Caco-2 (cell line): ENCODE measurements at regions not wholly inside any gene's neighbourhood (a gene's known extent, or its start where the extent isn't known, plus 50 kb on each side); places are given as distances from the start of the nearest gene placed in this dataset.
"Not testable (repeated sequence)": the region's sequence is repeated elsewhere in the genome, so short reads cannot be mapped to it uniquely, and the experiment has no call there.

ENCODE experiments used
- BruUV-seq: library from RNA; stranded (reverse); fragments of 400-500 nt; replicated peaks from 2 replicates; lab custom pipeline; 2021; lab: Mats Ljungman, UMichigan
- CTCF ChIA-PET: fragments of 300-600 bp; sonication (Branson Sonifier 250); formaldehyde crosslinking; loops from one replicate; lab custom pipeline; 2022; ENCODE audit warnings: antibody characterized with exemption; lab: Charles Lee
- POLR2A ChIA-PET: fragments of 300-600 bp; sonication (Branson Sonifier 250); formaldehyde crosslinking; loops from one replicate; lab custom pipeline; 2022; ENCODE audit warnings: antibody characterized with exemption; lab: Charles Lee
- DNase-seq, 2 experiments: peaks; one replicate each; pipeline versions ENCODE4 v3.0.0 to v3.0.0-alpha.2; 2020 to 2022
- H3K27me3 ChIP-seq: replicated peaks from 2 replicates; pipeline ENCODE4 v1.6.0; 2011; ENCODE audit warnings: low read length; ENCODE audit not compliant: control insufficient read depth, insufficient read depth
- H3K36me3 ChIP-seq: 2 replicates; pipeline ENCODE4 v1.5.1; 2011; ENCODE audit warnings: low read length; ENCODE audit not compliant: control insufficient read depth, insufficient read depth
- H3K4me1 ChIP-seq: fragments of 250-450 bp; sonication (Bioruptor Pico); 2 replicates; pipeline ENCODE4 v1.5.1; 2020; ENCODE audit warnings: mild to moderate bottlenecking
- H3K4me3 ChIP-seq: 2 replicates; pipeline ENCODE4 v1.5.1; 2011; ENCODE audit warnings: low read depth, mild to moderate bottlenecking, control low read depth, low read length
- H3K9me3 ChIP-seq: fragments of 250-450 bp; sonication (Bioruptor Pico); 2 replicates; pipeline ENCODE4 v1.5.1; 2020; ENCODE audit warnings: mild to moderate bottlenecking, moderate library complexity
- H3K27ac Mint-ChIP-seq: one replicate; pipeline ENCODE4 v1.8.0; 2022; ENCODE audit warnings: mixed read lengths; ENCODE audit not compliant: unreplicated experiment
- H3K27me3 Mint-ChIP-seq: one replicate; pipeline ENCODE4 v1.8.0; 2022; ENCODE audit warnings: mixed read lengths; ENCODE audit not compliant: insufficient read depth, unreplicated experiment
- H3K36me3 Mint-ChIP-seq: one replicate; pipeline ENCODE4 v1.8.0; 2022; ENCODE audit warnings: mild to moderate bottlenecking, mixed read lengths; ENCODE audit not compliant: insufficient read depth, unreplicated experiment
- H3K4me1 Mint-ChIP-seq: one replicate; pipeline ENCODE4 v1.8.0; 2022; ENCODE audit warnings: low read depth, mixed read lengths; ENCODE audit not compliant: unreplicated experiment
- H3K4me3 Mint-ChIP-seq: one replicate; pipeline ENCODE4 v1.8.0; 2022; ENCODE audit warnings: mild to moderate bottlenecking, moderate library complexity, mixed read lengths; ENCODE audit not compliant: unreplicated experiment
- H3K9me3 Mint-ChIP-seq: one replicate; pipeline ENCODE4 v1.8.0; 2022; ENCODE audit warnings: mixed read lengths; ENCODE audit not compliant: unreplicated experiment
- intact Hi-C: fragments of 100-400 bp; cut with micrococcal nuclease; formaldehyde crosslinking; loops from one replicate; pipeline ENCODE4 v1.10.0; 2022; ENCODE audit not compliant: unreplicated experiment
- TF ChIP-seq, protein P1 (sequence below), 2 experiments: fragments of 200-600 bp in 1 of 2; IDR thresholded peaks; 1 replicate in 1 of 2; 2 replicates in 1 of 2; pipeline versions ENCODE4 v1.5.1 to v1.8.0; 2011 to 2022; ENCODE audit warnings: antibody characterized with exemption in 1 of 2, control low read depth in 1 of 2, inconsistent platforms in 1 of 2, low read depth in 1 of 2, low read length in 1 of 2, mild to moderate bottlenecking in 1 of 2, moderate library complexity in 1 of 2; ENCODE audit not compliant: insufficient read depth in 1 of 2, severe bottlenecking in 1 of 2, unreplicated experiment in 1 of 2

GRCh38 chr1:58189453-58189852, 357.1 kb downstream of the OMA1 start:
- Mint-ChIP-seq H3K4me1 (no peaks in the 10 kb centered on the region), H3K27me3 (peaks cover 7% of the 10 kb centered on the region), H3K36me3 (no peaks in the 10 kb centered on the region), H3K9me3 (no peaks in the 10 kb centered on the region), H3K27ac (no peak overlapping the region), H3K4me3 (no peak overlapping the region)
- Histone ChIP-seq H3K4me3 (no peak overlapping the region), H3K36me3 (no peaks in the 10 kb centered on the region), H3K4me1 (no peaks in the 10 kb centered on the region), H3K9me3 (no peaks in the 10 kb centered on the region), H3K27me3 (no peaks in the 10 kb centered on the region)
- CTCF ChIA-PET: no interaction called here
- BruUV-seq: no TSS peak
- TF ChIP-seq, protein P1, sequence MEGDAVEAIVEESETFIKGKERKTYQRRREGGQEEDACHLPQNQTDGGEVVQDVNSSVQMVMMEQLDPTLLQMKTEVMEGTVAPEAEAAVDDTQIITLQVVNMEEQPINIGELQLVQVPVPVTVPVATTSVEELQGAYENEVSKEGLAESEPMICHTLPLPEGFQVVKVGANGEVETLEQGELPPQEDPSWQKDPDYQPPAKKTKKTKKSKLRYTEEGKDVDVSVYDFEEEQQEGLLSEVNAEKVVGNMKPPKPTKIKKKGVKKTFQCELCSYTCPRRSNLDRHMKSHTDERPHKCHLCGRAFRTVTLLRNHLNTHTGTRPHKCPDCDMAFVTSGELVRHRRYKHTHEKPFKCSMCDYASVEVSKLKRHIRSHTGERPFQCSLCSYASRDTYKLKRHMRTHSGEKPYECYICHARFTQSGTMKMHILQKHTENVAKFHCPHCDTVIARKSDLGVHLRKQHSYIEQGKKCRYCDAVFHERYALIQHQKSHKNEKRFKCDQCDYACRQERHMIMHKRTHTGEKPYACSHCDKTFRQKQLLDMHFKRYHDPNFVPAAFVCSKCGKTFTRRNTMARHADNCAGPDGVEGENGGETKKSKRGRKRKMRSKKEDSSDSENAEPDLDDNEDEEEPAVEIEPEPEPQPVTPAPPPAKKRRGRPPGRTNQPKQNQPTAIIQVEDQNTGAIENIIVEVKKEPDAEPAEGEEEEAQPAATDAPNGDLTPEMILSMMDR (IDR thresholded peaks at IDR 0.05; ENCODE audit: insufficient read depth in 1 of 2, low read depth in 1 of 2, low read length in 1 of 2, severe bottlenecking in 1 of 2, unreplicated experiment in 1 of 2): no peak
- POLR2A ChIA-PET: no interaction called here
- no peak for DNase-seq
- intact Hi-C loops: no loop called here

- no peaks in the 10 kb centered on the region for H3K36me3 ChIP-seq
- no TSS peak for BruUV-seq
- no peak overlapping the region for H3K4me3 Mint-ChIP-seq
These were observed 363.2 kb downstream of the OMA1 start for GRCh38 chr1:58183286-58183685.

DNA sequence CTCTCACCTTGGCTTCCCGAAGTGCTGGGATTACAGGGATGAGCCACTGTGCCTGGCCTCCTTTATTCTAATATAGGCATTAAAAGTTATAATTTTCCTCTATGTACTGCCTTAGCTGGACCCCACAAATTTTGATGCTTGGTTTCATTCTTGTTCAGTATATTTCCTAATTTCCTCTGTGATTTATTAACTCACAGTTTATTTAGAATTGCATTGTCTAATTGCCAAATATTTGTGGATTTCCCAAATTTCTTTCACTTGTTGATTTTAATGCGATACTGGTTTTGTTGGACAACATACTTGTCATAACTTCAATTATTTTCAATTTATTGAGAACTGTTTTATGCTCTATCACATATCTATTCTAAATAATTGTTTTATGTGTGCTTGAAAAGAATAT, 366.0 kb downstream of the OMA1 start:
- peaks cover 4% of the 10 kb centered on the region for H3K4me1 Mint-ChIP-seq
- H3K27me3 ChIP-seq: no peaks in the 10 kb centered on the region
- H3K36me3 Mint-ChIP-seq: no peaks in the 10 kb centered on the region

More at GRCh38 chr1:58183286-58183685, 363.2 kb downstream of the OMA1 start:
- POLR2A ChIA-PET: no interaction called here
- H3K4me1 Mint-ChIP-seq: peaks cover 4% of the 10 kb centered on the region
- no peaks in the 10 kb centered on the region for H3K27me3 ChIP-seq
- H3K27ac Mint-ChIP-seq: no peak overlapping the region
- H3K27me3 Mint-ChIP-seq: peaks cover 4% of the 10 kb centered on the region
- H3K36me3 Mint-ChIP-seq: no peaks in the 10 kb centered on the region
- H3K9me3 Mint-ChIP-seq: no peaks in the 10 kb centered on the region
- peak in 1 of 2 experiments; percentile 1 for DNase-seq
- intact Hi-C loops: no loop called here
- H3K4me3 ChIP-seq: no peak overlapping the region
- no peaks in the 10 kb centered on the region for H3K4me1 ChIP-seq
- TF ChIP-seq, protein P1 (IDR thresholded peaks at IDR 0.05; ENCODE audit: insufficient read depth in 1 of 2, low read depth in 1 of 2, low read length in 1 of 2, severe bottlenecking in 1 of 2, unreplicated experiment in 1 of 2): no peak
- CTCF ChIA-PET: no interaction called here
- H3K9me3 ChIP-seq: no peaks in the 10 kb centered on the region

DNA sequence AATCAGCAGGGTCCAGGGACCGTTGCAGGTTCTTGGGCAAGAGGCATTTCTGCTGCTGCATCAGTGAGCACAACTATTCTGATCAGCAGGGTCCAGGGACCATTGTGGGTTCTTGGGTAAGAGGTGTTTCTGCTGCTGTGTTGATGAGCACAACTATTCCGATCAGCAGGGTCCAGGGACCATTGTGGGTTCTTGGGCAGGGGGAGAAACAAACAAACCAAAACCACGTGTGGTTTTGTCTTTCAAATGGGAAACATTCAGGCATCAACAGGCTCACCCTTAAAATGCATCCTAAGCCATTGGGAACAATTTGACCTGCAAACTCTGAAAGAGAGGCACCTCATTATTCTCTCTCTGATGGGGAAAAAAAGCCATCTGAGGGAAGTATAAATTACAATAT, 377.4 kb downstream of the OMA1 start:
- H3K9me3 Mint-ChIP-seq, POLR2A ChIA-PET, H3K4me3 Mint-ChIP-seq, H3K27ac Mint-ChIP-seq, DNase-seq, H3K27me3 ChIP-seq, BruUV-seq, H3K36me3 Mint-ChIP-seq, H3K9me3 ChIP-seq, CTCF ChIA-PET, H3K4me1 Mint-ChIP-seq, H3K4me3 ChIP-seq, H3K4me1 ChIP-seq, H3K27me3 Mint-ChIP-seq, H3K36me3 ChIP-seq: not testable (repeated sequence)
- intact Hi-C loops: loop anchor here (10.0 kb wide), 1 partner anchor 104 kb away; no protein-coding TSS in a partner anchor

More for the DNA sequence above, 366.0 kb downstream of the OMA1 start:
- Mint-ChIP-seq H3K4me3 (no peak overlapping the region), H3K9me3 (no peaks in the 10 kb centered on the region), H3K27ac (no peak overlapping the region), H3K27me3 (peaks cover 4% of the 10 kb centered on the region)
- no peak for DNase-seq
- TF ChIP-seq, protein P1 (IDR thresholded peaks at IDR 0.05; ENCODE audit: insufficient read depth in 1 of 2, low read depth in 1 of 2, low read length in 1 of 2, severe bottlenecking in 1 of 2, unreplicated experiment in 1 of 2): no peak
- H3K9me3 ChIP-seq: no peaks in the 10 kb centered on the region
- no peaks in the 10 kb centered on the region for H3K36me3 ChIP-seq
- H3K4me3 ChIP-seq: no peak overlapping the region
- H3K4me1 ChIP-seq: no peaks in the 10 kb centered on the region
- no TSS peak for BruUV-seq
- CTCF ChIA-PET: no interaction called here
- intact Hi-C loops: no loop called here
- POLR2A ChIA-PET: no interaction called here

GRCh38 chr1:58167131-58167530, 379.4 kb downstream of the OMA1 start:
- CTCF ChIA-PET, BruUV-seq: not testable (repeated sequence)

More at GRCh38 chr1:58167131-58167530, 379.4 kb downstream of the OMA1 start:
- DNase-seq, H3K36me3 ChIP-seq, H3K27me3 Mint-ChIP-seq, H3K4me1 Mint-ChIP-seq, H3K4me3 ChIP-seq, H3K4me3 Mint-ChIP-seq, H3K4me1 ChIP-seq, H3K36me3 Mint-ChIP-seq, H3K27me3 ChIP-seq, H3K27ac Mint-ChIP-seq, H3K9me3 ChIP-seq, H3K9me3 Mint-ChIP-seq, POLR2A ChIA-PET: not testable (repeated sequence)
- intact Hi-C loops: loop anchor here (10.0 kb wide), 1 partner anchor 102 kb away; no protein-coding TSS in a partner anchor
